ENCODE measurements at regions not wholly inside any gene's neighbourhood (a gene's known extent, or its start where the extent isn't known, plus 50 kb on each side); places are given as distances from the start of the nearest gene placed in this dataset.

- DNase-seq (ENCODE audit: low read depth): no peak
Observed at GRCh38 chr2:212945526-212945925, 205.9 kb downstream of the IKZF2 start.

- DNase-seq (ENCODE audit: low read depth): no peak
Observed at GRCh38 chr2:212943351-212943750, 208.1 kb downstream of the IKZF2 start.

- no peak for DNase-seq (ENCODE audit: low read depth)
Observed at GRCh38 chr2:212941361-212941760, 210.1 kb downstream of the IKZF2 start.

GRCh38 chr2:212940816-212941215 is 210.6 kb downstream of the IKZF2 start:
- DNase-seq (ENCODE audit: low read depth): no peak

GRCh38 chr2:212939777-212940531 is 211.5 kb downstream of the IKZF2 start:
- no peak for DNase-seq (ENCODE audit: low read depth)

GRCh38 chr2:212938144-212938793 is 213.1 kb downstream of the IKZF2 start:
- DNase-seq (ENCODE audit: low read depth): no peak

GRCh38 chr2:212936572-212936971 is 214.8 kb downstream of the IKZF2 start:
- DNase-seq (ENCODE audit: low read depth): no peak

GRCh38 chr2:212935752-212936151 is 215.7 kb downstream of the IKZF2 start:
- DNase-seq (ENCODE audit: low read depth): no peak

- DNase-seq (ENCODE audit: low read depth): no peak
Observed at GRCh38 chr2:212931271-212931670, 220.1 kb downstream of the IKZF2 start.

- DNase-seq (ENCODE audit: low read depth): no peak
Observed at GRCh38 chr2:212930556-212931260, 220.7 kb downstream of the IKZF2 start.

GRCh38 chr2:212929971-212930370 is 221.4 kb downstream of the IKZF2 start:
- DNase-seq (ENCODE audit: low read depth): no peak

- no peak for DNase-seq (ENCODE audit: low read depth)
Observed at GRCh38 chr2:212929116-212929515, 222.3 kb downstream of the IKZF2 start.

GRCh38 chr2:212928681-212929080 is 222.7 kb downstream of the IKZF2 start:
- no peak for DNase-seq (ENCODE audit: low read depth)

- DNase-seq (ENCODE audit: low read depth): no peak
Observed at GRCh38 chr2:212926940-212927339, 224.5 kb downstream of the IKZF2 start.

GRCh38 chr2:212923393-212923792 is 228.0 kb downstream of the IKZF2 start:
- DNase-seq (ENCODE audit: low read depth): no peak

- DNase-seq (ENCODE audit: low read depth): no peak
Observed at GRCh38 chr2:212922701-212923100, 228.7 kb downstream of the IKZF2 start.

GRCh38 chr2:212921711-212922110 is 229.7 kb downstream of the IKZF2 start:
- no peak for DNase-seq (ENCODE audit: low read depth)

GRCh38 chr2:212921061-212921460 is 230.4 kb downstream of the IKZF2 start:
- DNase-seq (ENCODE audit: low read depth): no peak

- DNase-seq (ENCODE audit: low read depth): no peak
Observed at GRCh38 chr2:212919238-212919637, 232.2 kb downstream of the IKZF2 start.

GRCh38 chr2:212918336-212918735 is 233.1 kb downstream of the IKZF2 start:
- DNase-seq (ENCODE audit: low read depth): no peak

- no peak for DNase-seq (ENCODE audit: low read depth)
Observed at GRCh38 chr2:212915121-212915782, 236.2 kb downstream of the IKZF2 start.

- no peak for DNase-seq (ENCODE audit: low read depth)
Observed at GRCh38 chr2:212914392-212914791, 237.0 kb downstream of the IKZF2 start.

Measured in stimulated activated CD8-positive, alpha-beta memory T cell treated with anti-CD3 and anti-CD28 coated beads, Interleukin-15, amount 100 ng/mL, for 1 hour (primary cell).